ENCODE measurements at regions not wholly inside any gene's neighbourhood (a gene's known extent, or its start where the extent isn't known, plus 50 kb on each side); places are given as distances from the start of the nearest gene placed in this dataset.

GRCh38 chr9:91078369-91078695 lies 276.7 kb downstream of the SYK start:
- no peak overlapping the region for H3K4me3 ChIP-seq (ENCODE audit: low read length)
- no peak for DNase-seq (ENCODE audit: low read depth)
- TF ChIP-seq CTCF (IDR thresholded peaks at IDR 0.05; ENCODE audit: insufficient read depth, low read depth, low read length, missing control alignments), result no peak

- DNase-seq (ENCODE audit: low read depth), result no peak
- no peak overlapping the region for H3K4me3 ChIP-seq (ENCODE audit: low read length)
- TF ChIP-seq CTCF (IDR thresholded peaks at IDR 0.05; ENCODE audit: insufficient read depth, low read depth, low read length, missing control alignments), result no peak
These were observed 279.0 kb downstream of the AUH start for GRCh38 chr9:91082731-91083130.

DNA sequence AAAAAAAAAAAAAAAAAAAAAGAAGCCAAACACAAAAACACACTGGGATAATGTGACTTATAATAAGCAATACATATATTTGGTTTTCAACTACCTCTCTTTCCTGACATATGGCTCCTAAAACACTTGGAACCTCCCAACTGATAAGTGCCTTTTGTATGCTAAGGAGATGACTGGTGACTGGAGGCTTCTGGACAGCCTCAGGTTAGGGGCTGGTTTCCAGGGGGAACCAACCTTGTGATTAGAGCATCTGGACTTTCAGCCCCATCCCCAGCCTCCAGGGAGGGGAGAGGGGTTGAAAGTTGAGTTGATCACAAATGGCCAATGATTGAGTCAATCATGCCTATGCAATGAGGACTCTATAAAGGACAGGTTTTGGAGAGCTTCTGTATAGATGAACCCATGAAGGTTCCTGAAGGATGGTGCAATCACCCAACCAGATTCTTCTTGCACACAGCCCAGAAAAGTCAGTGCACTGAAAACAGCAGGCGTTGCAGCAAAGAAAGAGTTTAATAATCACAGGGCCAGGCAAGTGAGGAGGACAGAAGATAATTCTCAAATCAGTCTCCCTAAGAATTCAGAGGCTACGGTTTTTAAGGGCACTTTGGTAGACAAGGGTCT lies 276.7 kb downstream of the AUH start:
- TF ChIP-seq CTCF (IDR thresholded peaks at IDR 0.05; ENCODE audit: insufficient read depth, low read depth, low read length, missing control alignments), result no peak
- no peak overlapping the region for H3K4me3 ChIP-seq (ENCODE audit: low read length)
- no peak for DNase-seq (ENCODE audit: low read depth)

DNA sequence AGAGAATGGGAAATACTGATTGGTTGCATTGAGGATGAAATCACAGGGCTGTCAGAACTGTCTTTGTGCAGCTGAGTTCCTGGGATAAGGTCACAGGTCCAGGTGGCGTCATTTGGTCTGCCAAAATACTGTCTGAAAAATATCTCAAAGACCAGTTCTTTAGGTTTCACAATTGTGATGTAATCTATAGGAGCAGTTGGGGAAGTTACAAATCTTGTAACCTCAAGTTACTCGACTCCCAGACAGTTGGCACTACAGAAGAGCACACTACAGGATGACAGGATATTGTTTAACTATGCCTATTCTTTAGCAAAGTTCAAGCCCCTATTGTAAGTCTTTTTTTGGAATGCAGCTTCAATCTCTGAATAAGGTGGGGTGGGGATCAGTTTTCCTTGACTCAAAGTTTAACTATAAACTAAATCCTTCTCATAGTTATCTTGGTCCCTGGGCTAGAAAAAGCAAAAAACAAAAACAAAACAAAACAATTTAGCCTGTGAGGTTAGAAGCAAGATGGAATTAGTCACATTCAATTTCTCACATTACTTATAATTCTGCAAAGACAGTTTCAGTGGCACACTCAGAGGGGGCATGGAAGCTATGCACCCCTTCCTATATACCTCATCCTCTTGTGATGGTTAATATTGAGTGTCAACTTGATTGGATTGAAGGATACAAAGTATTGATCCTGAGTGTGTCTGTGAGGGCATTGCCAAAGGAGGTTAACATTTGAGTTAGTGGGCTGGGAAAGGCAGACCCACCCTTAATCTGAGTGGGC lies 276.0 kb downstream of the AUH start:
- no peak overlapping the region for H3K4me3 ChIP-seq (ENCODE audit: low read length)
- TF ChIP-seq CTCF (IDR thresholded peaks at IDR 0.05; ENCODE audit: insufficient read depth, low read depth, low read length, missing control alignments), result no peak
- DNase-seq (ENCODE audit: low read depth), result peak; percentile 47

DNA sequence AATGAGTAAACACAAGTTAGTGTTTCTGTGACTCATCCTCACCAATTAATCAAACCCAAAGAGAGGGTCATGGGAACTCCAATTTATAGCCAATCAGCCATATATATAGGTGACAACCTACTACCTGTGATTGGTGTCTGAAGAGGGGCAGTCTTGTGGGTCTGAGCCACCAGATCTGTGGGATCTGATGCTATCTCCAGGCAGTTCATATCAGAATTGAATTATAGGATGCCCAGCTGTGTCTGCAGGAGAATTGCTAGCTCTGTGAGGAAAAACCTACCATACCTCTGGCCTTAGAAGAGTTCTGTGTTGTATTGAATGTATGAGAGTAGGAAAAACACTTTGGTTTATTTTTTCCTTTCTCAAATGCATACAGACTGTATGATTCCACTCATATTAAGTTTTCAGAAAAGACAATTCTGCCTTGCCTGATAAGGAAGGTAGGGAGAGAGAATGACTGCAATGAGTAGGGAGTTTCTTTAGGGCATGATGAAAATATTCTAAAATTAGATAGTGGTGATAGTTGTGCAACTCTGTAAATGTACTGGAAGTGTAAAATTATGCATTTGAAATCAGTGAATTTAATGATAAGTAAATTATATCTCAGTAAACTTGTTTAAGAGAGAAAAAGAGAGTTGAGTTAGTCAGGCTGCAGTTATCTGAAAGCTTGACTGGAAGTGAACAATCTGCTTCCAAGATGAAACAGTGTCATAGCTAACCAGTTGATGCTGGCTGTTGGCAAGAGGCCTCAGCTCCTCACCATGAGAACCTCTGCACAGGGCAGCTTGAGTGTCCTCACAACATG lies 274.9 kb downstream of the AUH start:
- no peak overlapping the region for H3K4me3 ChIP-seq (ENCODE audit: low read length)
- DNase-seq (ENCODE audit: low read depth), result no peak
- TF ChIP-seq CTCF (IDR thresholded peaks at IDR 0.05; ENCODE audit: insufficient read depth, low read depth, low read length, missing control alignments), result no peak

- DNase-seq (ENCODE audit: low read depth), result no peak
These were observed 274.3 kb downstream of the AUH start for GRCh38 chr9:91087462-91087759.

More at GRCh38 chr9:91087462-91087759, 274.3 kb downstream of the AUH start:
- H3K4me3 ChIP-seq (ENCODE audit: low read length), result no peak overlapping the region
- TF ChIP-seq CTCF (IDR thresholded peaks at IDR 0.05; ENCODE audit: insufficient read depth, low read depth, low read length, missing control alignments), result no peak

All from epithelial cell of esophagus (primary cell).